Osteocyte (in vitro differentiated cells): ENCODE measurements at regions not wholly inside any gene's neighbourhood (a gene's known extent, or its start where the extent isn't known, plus 50 kb on each side); places are given as distances from the start of the nearest gene placed in this dataset.

ENCODE experiments used
- DNase-seq: peaks from one replicate; pipeline ENCODE4 v3.0.0; 2021; ENCODE audit warnings: mixed read lengths; ENCODE audit not compliant: unreplicated experiment; ENCODE audit errors: extremely low spot score
- H3K27ac Mint-ChIP-seq: one replicate; pipeline ENCODE4 v1.8.0; 2021; ENCODE audit warnings: mild to moderate bottlenecking, mixed read lengths; ENCODE audit not compliant: unreplicated experiment
- H3K27me3 Mint-ChIP-seq: one replicate; pipeline ENCODE4 v1.8.0; 2021; ENCODE audit warnings: mixed read lengths; ENCODE audit not compliant: unreplicated experiment
- H3K36me3 Mint-ChIP-seq: one replicate; pipeline ENCODE4 v1.8.0; 2021; ENCODE audit warnings: mixed read lengths; ENCODE audit not compliant: unreplicated experiment
- H3K4me1 Mint-ChIP-seq: one replicate; pipeline ENCODE4 v1.8.0; 2021; ENCODE audit warnings: mixed read lengths; ENCODE audit not compliant: unreplicated experiment
- H3K4me3 Mint-ChIP-seq: one replicate; pipeline ENCODE4 v1.8.0; 2021; ENCODE audit warnings: mild to moderate bottlenecking, moderate library complexity, mixed read lengths; ENCODE audit not compliant: unreplicated experiment
- H3K9me3 Mint-ChIP-seq: one replicate; pipeline ENCODE4 v1.8.0; 2021; ENCODE audit warnings: mixed read lengths; ENCODE audit not compliant: unreplicated experiment
- CTCF ChIP-seq: fragments of 200-600 bp; sonication (generic); IDR thresholded peaks from 2 replicates; pipeline ENCODE4 v1.5.0; 2021; ENCODE audit warnings: antibody characterized with exemption, mild to moderate bottlenecking, moderate library complexity

GRCh38 chr12:19665121-19665900 is 226.0 kb downstream of the AEBP2 start:
- Mint-ChIP-seq H3K9me3 (no peaks in the 10 kb centered on the region), H3K4me3 (no peak overlapping the region), H3K4me1 (no peaks in the 10 kb centered on the region), H3K27ac (no peak overlapping the region), H3K36me3 (no peaks in the 10 kb centered on the region), H3K27me3 (no peaks in the 10 kb centered on the region)
- TF ChIP-seq CTCF, result no peak
- no peak for DNase-seq

GRCh38 chr12:19666070-19666469 is 226.8 kb downstream of the AEBP2 start:
- Mint-ChIP-seq H3K9me3 (no peaks in the 10 kb centered on the region), H3K4me1 (peaks cover 1% of the 10 kb centered on the region), H3K27ac (no peak overlapping the region)

GRCh38 chr12:19669793-19670192 is 230.5 kb downstream of the AEBP2 start:
- peaks cover 9% of the 10 kb centered on the region for H3K4me1 Mint-ChIP-seq
- H3K27me3 Mint-ChIP-seq, result no peaks in the 10 kb centered on the region
- DNase-seq, result no peak
- no peaks in the 10 kb centered on the region for H3K36me3 Mint-ChIP-seq
- no peaks in the 10 kb centered on the region for H3K9me3 Mint-ChIP-seq
- H3K4me3 Mint-ChIP-seq, result no peak overlapping the region
- TF ChIP-seq CTCF, result no peak
- H3K27ac Mint-ChIP-seq, result no peak overlapping the region

More at GRCh38 chr12:19666070-19666469, 226.8 kb downstream of the AEBP2 start:
- Mint-ChIP-seq H3K27me3 (no peaks in the 10 kb centered on the region), H3K4me3 (no peak overlapping the region), H3K36me3 (no peaks in the 10 kb centered on the region)
- no peak for DNase-seq
- TF ChIP-seq CTCF, result no peak

- Mint-ChIP-seq H3K27me3 (no peaks in the 10 kb centered on the region), H3K4me1 (peaks cover 9% of the 10 kb centered on the region), H3K27ac (no peak overlapping the region), H3K4me3 (no peak overlapping the region), H3K9me3 (peaks cover 2% of the 10 kb centered on the region), H3K36me3 (no peaks in the 10 kb centered on the region)
- no peak for DNase-seq
- no peak for TF ChIP-seq CTCF
These were observed 232.4 kb downstream of the AEBP2 start for GRCh38 chr12:19671695-19672094.

GRCh38 chr12:19674437-19674836 is 235.1 kb downstream of the AEBP2 start:
- Mint-ChIP-seq H3K27me3 (no peaks in the 10 kb centered on the region), H3K27ac (no peak overlapping the region), H3K4me1 (peaks cover 9% of the 10 kb centered on the region), H3K36me3 (peaks cover under 1% of the 10 kb centered on the region), H3K4me3 (no peak overlapping the region), H3K9me3 (peaks cover 26% of the 10 kb centered on the region)
- DNase-seq, result no peak
- TF ChIP-seq CTCF, result no peak
